ENCODE measurements at regions not wholly inside any gene's neighbourhood (a gene's known extent, or its start where the extent isn't known, plus 50 kb on each side); places are given as distances from the start of the nearest gene placed in this dataset.

DNA sequence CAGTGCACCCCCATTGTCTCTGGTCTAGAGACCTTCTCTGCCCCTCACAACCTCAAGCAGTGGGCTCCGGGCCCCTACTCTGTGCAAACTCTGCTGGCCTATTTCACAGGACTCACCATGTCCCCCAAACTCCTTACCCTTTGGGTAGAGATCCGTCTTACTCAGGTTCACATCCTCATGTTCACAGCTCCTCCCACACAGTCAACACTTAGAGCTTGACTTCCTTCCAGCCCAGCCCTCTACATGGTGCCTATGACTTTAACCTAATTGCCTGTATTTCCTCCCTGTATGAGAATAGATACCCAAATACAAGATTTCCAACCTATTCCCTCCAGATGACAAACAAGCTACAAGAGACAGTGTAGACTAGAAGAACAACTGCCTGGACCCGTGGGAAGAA, 528.6 kb upstream of the JARID2 start:
- no peak for FAIRE-seq
- no peaks in the 10 kb centered on the region for H3K9me3 ChIP-seq (replicated peaks; ENCODE audit: control insufficient read depth, insufficient read depth, low read length)
- no peaks in the 10 kb centered on the region for H4K20me1 ChIP-seq (ENCODE audit: control insufficient read depth, insufficient read depth)
- ChIA-PET SMC1A (ENCODE audit: uncharacterized antibody, unreplicated experiment) (interaction anchor here (0.6 to 5.5 kb wide), 7 partner anchors 8 to 724 kb away, joined by 3 to 39 read pairs (median 5); no protein-coding TSS in a partner anchor), RAD21 (ENCODE audit: unreplicated experiment) (interaction anchor here (1.2 to 2.8 kb wide), 4 partner anchors 11 to 142 kb away, joined by 4 to 21 read pairs (median 5); no protein-coding TSS in a partner anchor), CTCF (interaction anchor here (0.5 to 3.0 kb wide), 4 partner anchors 10 to 1489 kb away, joined by 3 to 19 read pairs (median 3); no protein-coding TSS in a partner anchor), POLR2A (no interaction called here)
- H3K4me3 ChIP-seq: no peak overlapping the region
- no peak overlapping the region for H3K27ac ChIP-seq (ENCODE audit: control insufficient read depth, insufficient read depth)
- H3K27me3 ChIP-seq (replicated peaks in 1 of 2; ENCODE audit: control insufficient read depth in 2 of 2, insufficient read depth in 2 of 2, low read length in 1 of 2): no peaks in the 10 kb centered on the region
- no peaks in the 10 kb centered on the region for H3K79me2 ChIP-seq (ENCODE audit: control insufficient read depth, insufficient read depth, low read length)
- WGBS (ENCODE audit: insufficient coverage, insufficient replicate concordance, low lambda C conversion rate, missing lambda C conversion rate): 54% methylated on average over 3 of the region's 3 CpGs
- no TSS peak for BruUV-seq (replicated peaks)
- intact Hi-C loops (cut with micrococcal nuclease; ENCODE audit: unreplicated experiment): no loop called here
- no peaks in the 10 kb centered on the region for H3K36me3 ChIP-seq (ENCODE audit: control insufficient read depth in 2 of 2, insufficient read depth in 2 of 2, low read length in 1 of 2)
- no peak overlapping the region for H2AFZ ChIP-seq (ENCODE audit: control insufficient read depth, low read depth, low read length)
- no peak for DNase-seq (ENCODE audit: low read depth, low spot score)
- in situ Hi-C loops (cut with MboI): no loop called here
- peak; percentile 46; the same call in 2 of the 3 replicates for ATAC-seq
- TF ChIP-seq SPI1 (IDR thresholded peaks at IDR 0.05; ENCODE audit: borderline replicate concordance, insufficient read depth, low read depth, low read length) (0 out of 2 replicates have a peak, but pooled peaks have one; percentile 21), IKZF1 (conservative IDR thresholded peaks at IDR 0.05) (0 out of 2 replicates have a peak, but pooled peaks have one; percentile 10), YY1 (IDR thresholded peaks at IDR 0.05; ENCODE audit: low read depth, low read length) (0 out of 2 replicates have a peak, but pooled peaks have one; percentile 6)
- TF ChIP-seq, protein P1, sequence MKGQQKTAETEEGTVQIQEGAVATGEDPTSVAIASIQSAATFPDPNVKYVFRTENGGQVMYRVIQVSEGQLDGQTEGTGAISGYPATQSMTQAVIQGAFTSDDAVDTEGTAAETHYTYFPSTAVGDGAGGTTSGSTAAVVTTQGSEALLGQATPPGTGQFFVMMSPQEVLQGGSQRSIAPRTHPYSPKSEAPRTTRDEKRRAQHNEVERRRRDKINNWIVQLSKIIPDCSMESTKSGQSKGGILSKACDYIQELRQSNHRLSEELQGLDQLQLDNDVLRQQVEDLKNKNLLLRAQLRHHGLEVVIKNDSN (IDR thresholded peaks at IDR 0.05; ENCODE audit: borderline replicate concordance, extremely low read length, insufficient read depth, low read depth, low read length): no peak
- TF ChIP-seq, protein P2, sequence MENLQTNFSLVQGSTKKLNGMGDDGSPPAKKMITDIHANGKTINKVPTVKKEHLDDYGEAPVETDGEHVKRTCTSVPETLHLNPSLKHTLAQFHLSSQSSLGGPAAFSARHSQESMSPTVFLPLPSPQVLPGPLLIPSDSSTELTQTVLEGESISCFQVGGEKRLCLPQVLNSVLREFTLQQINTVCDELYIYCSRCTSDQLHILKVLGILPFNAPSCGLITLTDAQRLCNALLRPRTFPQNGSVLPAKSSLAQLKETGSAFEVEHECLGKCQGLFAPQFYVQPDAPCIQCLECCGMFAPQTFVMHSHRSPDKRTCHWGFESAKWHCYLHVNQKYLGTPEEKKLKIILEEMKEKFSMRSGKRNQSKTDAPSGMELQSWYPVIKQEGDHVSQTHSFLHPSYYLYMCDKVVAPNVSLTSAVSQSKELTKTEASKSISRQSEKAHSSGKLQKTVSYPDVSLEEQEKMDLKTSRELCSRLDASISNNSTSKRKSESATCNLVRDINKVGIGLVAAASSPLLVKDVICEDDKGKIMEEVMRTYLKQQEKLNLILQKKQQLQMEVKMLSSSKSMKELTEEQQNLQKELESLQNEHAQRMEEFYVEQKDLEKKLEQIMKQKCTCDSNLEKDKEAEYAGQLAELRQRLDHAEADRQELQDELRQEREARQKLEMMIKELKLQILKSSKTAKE (IDR thresholded peaks at IDR 0.05; ENCODE audit: low read depth, poor library complexity, severe bottlenecking): no peak
- no peaks in the 10 kb centered on the region for H3K4me1 ChIP-seq (ENCODE audit: control insufficient read depth, insufficient read depth, low read length)
- H3K9ac ChIP-seq (ENCODE audit: control insufficient read depth, insufficient read depth, low read length): no peak overlapping the region
- H3K4me2 ChIP-seq (ENCODE audit: control insufficient read depth, insufficient read depth): no peak overlapping the region

All from GM12878 (cell line).